ENCODE measurements at regions not wholly inside any gene's neighbourhood (a gene's known extent, or its start where the extent isn't known, plus 50 kb on each side); places are given as distances from the start of the nearest gene placed in this dataset.

DNA sequence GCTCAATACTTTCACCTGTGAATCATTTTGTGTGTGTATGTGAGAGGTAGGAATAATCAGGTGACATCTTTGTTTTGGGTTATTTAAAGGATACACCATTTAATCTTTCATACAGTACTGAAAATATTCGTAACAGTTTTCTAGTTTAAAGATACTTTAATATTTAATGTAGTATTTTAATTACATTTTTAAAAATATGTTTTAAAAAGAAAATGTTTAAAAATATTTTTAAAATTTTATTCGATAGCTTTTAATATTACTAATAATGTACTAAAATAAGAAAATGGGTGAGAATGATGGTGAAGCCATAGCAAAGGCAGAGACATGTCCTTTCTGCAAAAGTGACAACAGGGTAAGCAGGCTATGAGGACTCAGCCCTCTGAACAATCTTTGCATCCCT is 56.3 kb upstream of the MEF2C start:
- Histone ChIP-seq H3K4me2 (ENCODE audit: low read length) (no peak overlapping the region), H3K27ac (ENCODE audit: low read depth, low read length) (no peak overlapping the region), H3K79me2 (ENCODE audit: insufficient read depth, low read length) (no peaks in the 10 kb centered on the region), H2AFZ (ENCODE audit: low read depth, low read length) (no peak overlapping the region), H3K27me3 (ENCODE audit: insufficient read depth, low read length) (no peaks in the 10 kb centered on the region), H4K20me1 (ENCODE audit: insufficient read depth, low read length) (no peaks in the 10 kb centered on the region), H3K9ac (ENCODE audit: low read length) (no peak overlapping the region), H3K4me1 (ENCODE audit: insufficient read depth, low read length) (peaks cover 5% of the 10 kb centered on the region), H3K4me3 (ENCODE audit: insufficient read depth, low read depth, low read length) (no peak overlapping the region), H3K36me3 (ENCODE audit: insufficient read depth, low read length) (no peaks in the 10 kb centered on the region), H3K9me3 (ENCODE audit: insufficient read depth, low read depth, low read length) (no peaks in the 10 kb centered on the region)
- Mint-ChIP-seq H3K9me3 (ENCODE audit: unreplicated experiment) (no peaks in the 10 kb centered on the region), H3K27me3 (ENCODE audit: low read depth, unreplicated experiment) (no peaks in the 10 kb centered on the region), H3K27ac (ENCODE audit: unreplicated experiment) (no peak overlapping the region), H3K36me3 (ENCODE audit: low read depth, unreplicated experiment) (no peaks in the 10 kb centered on the region), H3K4me1 (ENCODE audit: low read depth, unreplicated experiment) (peaks cover 15% of the 10 kb centered on the region), H3K4me3 (ENCODE audit: unreplicated experiment) (no peak overlapping the region)
- DNase-seq (ENCODE audit: low read depth) (no peak), FAIRE-seq (no peak)
- TF ChIP-seq, protein P1, sequence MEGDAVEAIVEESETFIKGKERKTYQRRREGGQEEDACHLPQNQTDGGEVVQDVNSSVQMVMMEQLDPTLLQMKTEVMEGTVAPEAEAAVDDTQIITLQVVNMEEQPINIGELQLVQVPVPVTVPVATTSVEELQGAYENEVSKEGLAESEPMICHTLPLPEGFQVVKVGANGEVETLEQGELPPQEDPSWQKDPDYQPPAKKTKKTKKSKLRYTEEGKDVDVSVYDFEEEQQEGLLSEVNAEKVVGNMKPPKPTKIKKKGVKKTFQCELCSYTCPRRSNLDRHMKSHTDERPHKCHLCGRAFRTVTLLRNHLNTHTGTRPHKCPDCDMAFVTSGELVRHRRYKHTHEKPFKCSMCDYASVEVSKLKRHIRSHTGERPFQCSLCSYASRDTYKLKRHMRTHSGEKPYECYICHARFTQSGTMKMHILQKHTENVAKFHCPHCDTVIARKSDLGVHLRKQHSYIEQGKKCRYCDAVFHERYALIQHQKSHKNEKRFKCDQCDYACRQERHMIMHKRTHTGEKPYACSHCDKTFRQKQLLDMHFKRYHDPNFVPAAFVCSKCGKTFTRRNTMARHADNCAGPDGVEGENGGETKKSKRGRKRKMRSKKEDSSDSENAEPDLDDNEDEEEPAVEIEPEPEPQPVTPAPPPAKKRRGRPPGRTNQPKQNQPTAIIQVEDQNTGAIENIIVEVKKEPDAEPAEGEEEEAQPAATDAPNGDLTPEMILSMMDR (IDR thresholded peaks at IDR 0.05; ENCODE audit: insufficient read depth, low read depth, low read length), result no peak
- TF ChIP-seq EZH2 (IDR thresholded peaks at IDR 0.05; ENCODE audit: insufficient read depth, low read length), result no peak

DNA sequence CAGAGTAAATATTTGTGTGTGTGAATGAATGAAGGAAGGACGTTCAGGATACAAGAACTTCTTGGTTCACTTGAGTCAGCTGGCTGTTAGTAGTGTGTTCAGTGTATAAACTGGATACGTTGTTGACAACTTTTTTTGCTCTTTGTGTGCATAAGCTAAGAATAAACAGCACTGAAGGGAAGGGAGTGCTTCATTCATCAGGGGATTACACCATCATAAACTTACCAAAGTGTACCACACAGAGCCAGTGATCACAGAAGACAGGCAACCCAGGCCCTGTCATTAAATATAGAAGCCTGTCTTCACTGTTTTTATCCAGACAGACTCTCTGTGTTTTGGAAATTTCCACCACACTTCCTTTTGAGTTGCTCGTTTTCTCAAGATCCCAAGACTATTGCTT is 55.5 kb upstream of the MEF2C start:
- H3K27ac Mint-ChIP-seq (ENCODE audit: unreplicated experiment), result no peak overlapping the region

DNA sequence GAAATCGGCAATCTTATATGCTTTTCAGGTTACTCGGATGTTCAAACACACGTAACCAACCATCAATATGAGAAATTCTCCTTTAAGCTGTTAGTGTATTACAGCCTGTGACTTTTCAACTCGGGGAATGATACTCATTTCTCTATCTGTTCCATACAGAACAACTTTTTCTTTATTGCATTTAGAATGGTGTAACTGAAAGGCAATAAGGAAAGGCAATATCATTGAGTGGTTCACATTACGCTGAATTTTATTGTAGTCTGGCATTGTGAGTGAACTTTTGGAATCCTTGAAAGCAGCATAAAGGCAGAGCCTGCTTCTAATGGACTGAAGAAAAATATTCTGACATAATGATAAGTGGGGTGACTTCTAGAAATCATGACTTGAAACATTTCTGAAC is 54.4 kb upstream of the MEF2C start:
- H3K27me3 ChIP-seq (ENCODE audit: insufficient read depth, low read length), result no peaks in the 10 kb centered on the region
- no peak overlapping the region for H2AFZ ChIP-seq (ENCODE audit: low read depth, low read length)
- H4K20me1 ChIP-seq (ENCODE audit: insufficient read depth, low read length), result no peaks in the 10 kb centered on the region
- Mint-ChIP-seq H3K9me3 (ENCODE audit: unreplicated experiment) (no peaks in the 10 kb centered on the region), H3K27me3 (ENCODE audit: low read depth, unreplicated experiment) (no peaks in the 10 kb centered on the region), H3K36me3 (ENCODE audit: low read depth, unreplicated experiment) (no peaks in the 10 kb centered on the region), H3K4me3 (ENCODE audit: unreplicated experiment) (no peak overlapping the region), H3K4me1 (ENCODE audit: low read depth, unreplicated experiment) (peaks cover 8% of the 10 kb centered on the region), H3K27ac (ENCODE audit: unreplicated experiment) (no peak overlapping the region)
- no peaks in the 10 kb centered on the region for H3K9me3 ChIP-seq (ENCODE audit: insufficient read depth, low read depth, low read length)
- no peak overlapping the region for H3K4me2 ChIP-seq (ENCODE audit: low read length)
- no peak overlapping the region for H3K4me3 ChIP-seq (ENCODE audit: insufficient read depth, low read depth, low read length)
- H3K36me3 ChIP-seq (ENCODE audit: insufficient read depth, low read length), result no peaks in the 10 kb centered on the region
- H3K9ac ChIP-seq (ENCODE audit: low read length), result no peak overlapping the region
- peaks cover 5% of the 10 kb centered on the region for H3K4me1 ChIP-seq (ENCODE audit: insufficient read depth, low read length)
- H3K27ac ChIP-seq (ENCODE audit: low read depth, low read length), result no peak overlapping the region
- DNase-seq (ENCODE audit: low read depth) (no peak), FAIRE-seq (no peak)
- TF ChIP-seq, protein P1 (IDR thresholded peaks at IDR 0.05; ENCODE audit: insufficient read depth, low read depth, low read length), result no peak
- H3K79me2 ChIP-seq (ENCODE audit: insufficient read depth, low read length), result no peaks in the 10 kb centered on the region

More for the DNA sequence above, 55.5 kb upstream of the MEF2C start:
- H2AFZ ChIP-seq (ENCODE audit: low read depth, low read length), result no peak overlapping the region
- H4K20me1 ChIP-seq (ENCODE audit: insufficient read depth, low read length), result no peaks in the 10 kb centered on the region
- Mint-ChIP-seq H3K9me3 (ENCODE audit: unreplicated experiment) (no peaks in the 10 kb centered on the region), H3K27me3 (ENCODE audit: low read depth, unreplicated experiment) (no peaks in the 10 kb centered on the region), H3K4me3 (ENCODE audit: unreplicated experiment) (no peak overlapping the region), H3K4me1 (ENCODE audit: low read depth, unreplicated experiment) (peaks cover 13% of the 10 kb centered on the region), H3K36me3 (ENCODE audit: low read depth, unreplicated experiment) (no peaks in the 10 kb centered on the region)
- no peaks in the 10 kb centered on the region for H3K79me2 ChIP-seq (ENCODE audit: insufficient read depth, low read length)
- H3K27ac ChIP-seq (ENCODE audit: low read depth, low read length), result no peak overlapping the region
- H3K36me3 ChIP-seq (ENCODE audit: insufficient read depth, low read length), result no peaks in the 10 kb centered on the region
- no peak overlapping the region for H3K4me2 ChIP-seq (ENCODE audit: low read length)
- no peaks in the 10 kb centered on the region for H3K9me3 ChIP-seq (ENCODE audit: insufficient read depth, low read depth, low read length)
- peaks cover 5% of the 10 kb centered on the region for H3K4me1 ChIP-seq (ENCODE audit: insufficient read depth, low read length)
- DNase-seq (ENCODE audit: low read depth), result no peak
- no peak overlapping the region for H3K4me3 ChIP-seq (ENCODE audit: insufficient read depth, low read depth, low read length)
- FAIRE-seq, result no peak
- H3K27me3 ChIP-seq (ENCODE audit: insufficient read depth, low read length), result no peaks in the 10 kb centered on the region
- no peak overlapping the region for H3K9ac ChIP-seq (ENCODE audit: low read length)
- TF ChIP-seq, protein P1 (IDR thresholded peaks at IDR 0.05; ENCODE audit: insufficient read depth, low read depth, low read length), result no peak
- TF ChIP-seq EZH2 (IDR thresholded peaks at IDR 0.05; ENCODE audit: insufficient read depth, low read length), result no peak
